Heart left ventricle (tissue), 13 donors: ENCODE measurements at regions not wholly inside any gene's neighbourhood (a gene's known extent, or its start where the extent isn't known, plus 50 kb on each side); places are given as distances from the start of the nearest gene placed in this dataset.

Experiments
- POLR2A ChIP-seq, 2 donors: fragments of 450-650 bp; IDR thresholded peaks; one replicate each; pipeline ENCODE4 v1.6.1; 2017; ENCODE audit warnings: antibody characterized with exemption in 2 of 2, mild to moderate bottlenecking in 2 of 2, moderate library complexity in 2 of 2
- TF ChIP-seq, protein P1 (sequence below), 12 donors: fragments of 200-600 bp; sonication (generic) in 4 of 12; IDR thresholded peaks; one replicate each; pipeline versions ENCODE4 v1.5.0 to v1.8.0; 2018 to 2022; ENCODE audit warnings: antibody characterized with exemption in 12 of 12, mild to moderate bottlenecking in 5 of 12
- donor health status: ischemic (EF 13 %, LVEDD 7.1; RV severe dilation, severe dysfunction).
- donor health status: DM: no; HTN: yes; CAD: no.
- donor health status: DM: no; HTN: no; CAD: no.
- donor health status: ischemic (EF 25% LVEDD 6.9; RV normal size, moderate dysfunction).
- donor health status: ischemic (EF 25% LVEDD 5.7; RV mildly dilated, moderate dysfunction).
- donor health status: ischemic (EF 35%, LVEDD 5.7; RV mildly dilated, moderate dysfunction).
- donor health status: nonischemic (EF 11% LVEDD 7.7; RV severe dilation, severe dysfunction).
- donor health status: DM: yes; HTN: yes; CAD: no.
- donor health status: PGD.
- donor health status: ischemic (EF 29% LVEDD 5.4; RV normal size, mild dysfunction).
- donor health status: nonischemic (EF 23%, LVEDD 6.1; RV moderate dilation, normal function).

DNA sequence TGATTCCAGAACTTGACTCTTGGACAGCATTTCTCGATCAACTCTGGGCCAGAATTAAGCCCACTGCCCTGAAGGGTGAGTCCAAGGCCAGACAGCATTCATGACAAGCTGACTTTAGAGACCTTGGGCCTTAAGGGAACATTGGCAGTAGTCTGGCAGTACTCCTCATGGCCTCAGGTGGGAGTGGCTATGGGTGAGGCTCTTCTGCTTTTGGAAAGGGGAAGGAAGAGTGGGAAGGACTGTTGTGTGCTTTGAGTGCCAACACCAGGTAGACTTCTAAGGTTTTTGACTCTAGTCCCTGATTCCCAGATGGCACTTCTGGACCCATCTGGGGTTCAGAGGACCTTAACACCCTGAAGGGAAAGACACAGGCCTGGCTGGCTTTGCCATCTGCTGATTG lies 530.4 kb downstream of the ACTL7B start:
- TF ChIP-seq, protein P1, sequence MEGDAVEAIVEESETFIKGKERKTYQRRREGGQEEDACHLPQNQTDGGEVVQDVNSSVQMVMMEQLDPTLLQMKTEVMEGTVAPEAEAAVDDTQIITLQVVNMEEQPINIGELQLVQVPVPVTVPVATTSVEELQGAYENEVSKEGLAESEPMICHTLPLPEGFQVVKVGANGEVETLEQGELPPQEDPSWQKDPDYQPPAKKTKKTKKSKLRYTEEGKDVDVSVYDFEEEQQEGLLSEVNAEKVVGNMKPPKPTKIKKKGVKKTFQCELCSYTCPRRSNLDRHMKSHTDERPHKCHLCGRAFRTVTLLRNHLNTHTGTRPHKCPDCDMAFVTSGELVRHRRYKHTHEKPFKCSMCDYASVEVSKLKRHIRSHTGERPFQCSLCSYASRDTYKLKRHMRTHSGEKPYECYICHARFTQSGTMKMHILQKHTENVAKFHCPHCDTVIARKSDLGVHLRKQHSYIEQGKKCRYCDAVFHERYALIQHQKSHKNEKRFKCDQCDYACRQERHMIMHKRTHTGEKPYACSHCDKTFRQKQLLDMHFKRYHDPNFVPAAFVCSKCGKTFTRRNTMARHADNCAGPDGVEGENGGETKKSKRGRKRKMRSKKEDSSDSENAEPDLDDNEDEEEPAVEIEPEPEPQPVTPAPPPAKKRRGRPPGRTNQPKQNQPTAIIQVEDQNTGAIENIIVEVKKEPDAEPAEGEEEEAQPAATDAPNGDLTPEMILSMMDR (IDR thresholded peaks at IDR 0.05): no peak
- TF ChIP-seq POLR2A (IDR thresholded peaks at IDR 0.05): no peak
